ENCODE measurements at regions not wholly inside any gene's neighbourhood (a gene's known extent, or its start where the extent isn't known, plus 50 kb on each side); places are given as distances from the start of the nearest gene placed in this dataset.

GRCh38 chr4:85154591-85154990, 188.1 kb upstream of the WDFY3 start:
- DNase-seq (ENCODE audit: low read depth), result no peak
- H3K4me3 ChIP-seq (ENCODE audit: low read depth, low read length), result no peak overlapping the region
- no peak for TF ChIP-seq CTCF (conservative IDR thresholded peaks at IDR 0.05; ENCODE audit: low read depth, low read length)

GRCh38 chr4:85165808-85166207, 199.3 kb upstream of the WDFY3 start:
- H3K4me3 ChIP-seq (ENCODE audit: low read depth, low read length), result no peak overlapping the region
- TF ChIP-seq CTCF (conservative IDR thresholded peaks at IDR 0.05; ENCODE audit: low read depth, low read length), result peak; percentile 28
- DNase-seq (ENCODE audit: low read depth), result no peak

GRCh38 chr4:85166318-85166717, 199.8 kb upstream of the WDFY3 start:
- DNase-seq (ENCODE audit: low read depth), result no peak
- TF ChIP-seq CTCF (conservative IDR thresholded peaks at IDR 0.05; ENCODE audit: low read depth, low read length), result no peak
- no peak overlapping the region for H3K4me3 ChIP-seq (ENCODE audit: low read depth, low read length)

- no peak overlapping the region for H3K4me3 ChIP-seq (ENCODE audit: low read depth, low read length)
- TF ChIP-seq CTCF (conservative IDR thresholded peaks at IDR 0.05; ENCODE audit: low read depth, low read length), result no peak
- no peak for DNase-seq (ENCODE audit: low read depth)
Observed at GRCh38 chr4:85168234-85168834, 201.8 kb upstream of the WDFY3 start.

GRCh38 chr4:85170241-85170640, 203.8 kb upstream of the WDFY3 start:
- H3K4me3 ChIP-seq (ENCODE audit: low read depth, low read length), result no peak overlapping the region
- no peak for TF ChIP-seq CTCF (conservative IDR thresholded peaks at IDR 0.05; ENCODE audit: low read depth, low read length)
- no peak for DNase-seq (ENCODE audit: low read depth)

GRCh38 chr4:85175190-85175589, 208.7 kb upstream of the WDFY3 start:
- TF ChIP-seq CTCF (conservative IDR thresholded peaks at IDR 0.05; ENCODE audit: low read depth, low read length), result no peak
- DNase-seq (ENCODE audit: low read depth), result no peak
- no peak overlapping the region for H3K4me3 ChIP-seq (ENCODE audit: low read depth, low read length)

GRCh38 chr4:85177092-85177491, 210.6 kb upstream of the WDFY3 start:
- no peak for DNase-seq (ENCODE audit: low read depth)
- H3K4me3 ChIP-seq (ENCODE audit: low read depth, low read length), result no peak overlapping the region
- no peak for TF ChIP-seq CTCF (conservative IDR thresholded peaks at IDR 0.05; ENCODE audit: low read depth, low read length)

All from epithelial cell of proximal tubule (primary cell).